Transverse colon (tissue), 4 donors: ENCODE measurements at regions not wholly inside any gene's neighbourhood (a gene's known extent, or its start where the extent isn't known, plus 50 kb on each side); places are given as distances from the start of the nearest gene placed in this dataset.

ENCODE experiments used
- POLR2AphosphoS5 ChIP-seq, 3 donors: sonication (generic); formaldehyde crosslinking; IDR thresholded peaks; one replicate each; pipeline ENCODE4 v1.6.1; 2016; ENCODE audit warnings: antibody characterized with exemption in 3 of 3
- TF ChIP-seq, protein P1 (sequence below), 5 experiments: fragments of 200-600 bp in 3 of 5; fragments of 450-650 bp in 2 of 5; sonication (generic) in 3 of 5; IDR thresholded peaks; 1 replicate in 2 of 5; 2 replicates in 3 of 5; pipeline ENCODE4 v1.5.1; 2016 to 2017; ENCODE audit warnings: antibody characterized with exemption in 5 of 5, inconsistent platforms in 3 of 5, mild to moderate bottlenecking in 2 of 5, moderate library complexity in 1 of 5

- no peak for TF ChIP-seq POLR2AphosphoS5 (IDR thresholded peaks at IDR 0.05)
- TF ChIP-seq, protein P1, sequence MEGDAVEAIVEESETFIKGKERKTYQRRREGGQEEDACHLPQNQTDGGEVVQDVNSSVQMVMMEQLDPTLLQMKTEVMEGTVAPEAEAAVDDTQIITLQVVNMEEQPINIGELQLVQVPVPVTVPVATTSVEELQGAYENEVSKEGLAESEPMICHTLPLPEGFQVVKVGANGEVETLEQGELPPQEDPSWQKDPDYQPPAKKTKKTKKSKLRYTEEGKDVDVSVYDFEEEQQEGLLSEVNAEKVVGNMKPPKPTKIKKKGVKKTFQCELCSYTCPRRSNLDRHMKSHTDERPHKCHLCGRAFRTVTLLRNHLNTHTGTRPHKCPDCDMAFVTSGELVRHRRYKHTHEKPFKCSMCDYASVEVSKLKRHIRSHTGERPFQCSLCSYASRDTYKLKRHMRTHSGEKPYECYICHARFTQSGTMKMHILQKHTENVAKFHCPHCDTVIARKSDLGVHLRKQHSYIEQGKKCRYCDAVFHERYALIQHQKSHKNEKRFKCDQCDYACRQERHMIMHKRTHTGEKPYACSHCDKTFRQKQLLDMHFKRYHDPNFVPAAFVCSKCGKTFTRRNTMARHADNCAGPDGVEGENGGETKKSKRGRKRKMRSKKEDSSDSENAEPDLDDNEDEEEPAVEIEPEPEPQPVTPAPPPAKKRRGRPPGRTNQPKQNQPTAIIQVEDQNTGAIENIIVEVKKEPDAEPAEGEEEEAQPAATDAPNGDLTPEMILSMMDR (IDR thresholded peaks at IDR 0.05): no peak
Observed at GRCh38 chr6:140433072-140433471, 1058.6 kb upstream of the CITED2 start.
